ENCODE measurements at regions not wholly inside any gene's neighbourhood (a gene's known extent, or its start where the extent isn't known, plus 50 kb on each side); places are given as distances from the start of the nearest gene placed in this dataset.

DNA sequence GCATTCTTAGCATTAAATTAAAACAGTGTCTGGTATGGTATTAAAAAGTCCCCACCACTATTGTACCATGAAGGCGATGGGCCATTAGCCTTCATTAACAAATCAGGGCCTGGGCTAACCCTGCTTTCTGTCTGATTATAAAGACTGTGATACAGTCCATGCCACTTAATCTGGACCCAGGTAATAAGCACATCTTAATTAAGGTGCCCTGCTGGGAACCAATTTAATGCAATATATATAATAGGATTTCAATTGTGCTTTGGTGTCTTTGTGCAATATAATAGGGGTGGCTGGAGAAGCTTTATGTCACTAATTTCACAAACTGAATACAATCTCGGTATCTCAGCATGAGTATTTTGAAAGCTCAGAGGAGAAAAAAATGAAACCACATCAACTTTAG is 64.4 kb upstream of the CDH8 start:
- Mint-ChIP-seq H3K4me1 (no peaks in the 10 kb centered on the region), H3K9me3 (no peaks in the 10 kb centered on the region), H3K27me3 (no peaks in the 10 kb centered on the region), H3K4me3 (no peak overlapping the region), H3K27ac (no peak overlapping the region), H3K36me3 (ENCODE audit: low read depth) (no peaks in the 10 kb centered on the region)
- intact Hi-C loops (cut with micrococcal nuclease): no loop called here
- POLR2A ChIA-PET: no interaction called here
- DNase-seq: no peak
- CTCF ChIA-PET: no interaction called here
- no peak for ATAC-seq (ENCODE audit: low read depth)
- TF ChIP-seq, protein P1, sequence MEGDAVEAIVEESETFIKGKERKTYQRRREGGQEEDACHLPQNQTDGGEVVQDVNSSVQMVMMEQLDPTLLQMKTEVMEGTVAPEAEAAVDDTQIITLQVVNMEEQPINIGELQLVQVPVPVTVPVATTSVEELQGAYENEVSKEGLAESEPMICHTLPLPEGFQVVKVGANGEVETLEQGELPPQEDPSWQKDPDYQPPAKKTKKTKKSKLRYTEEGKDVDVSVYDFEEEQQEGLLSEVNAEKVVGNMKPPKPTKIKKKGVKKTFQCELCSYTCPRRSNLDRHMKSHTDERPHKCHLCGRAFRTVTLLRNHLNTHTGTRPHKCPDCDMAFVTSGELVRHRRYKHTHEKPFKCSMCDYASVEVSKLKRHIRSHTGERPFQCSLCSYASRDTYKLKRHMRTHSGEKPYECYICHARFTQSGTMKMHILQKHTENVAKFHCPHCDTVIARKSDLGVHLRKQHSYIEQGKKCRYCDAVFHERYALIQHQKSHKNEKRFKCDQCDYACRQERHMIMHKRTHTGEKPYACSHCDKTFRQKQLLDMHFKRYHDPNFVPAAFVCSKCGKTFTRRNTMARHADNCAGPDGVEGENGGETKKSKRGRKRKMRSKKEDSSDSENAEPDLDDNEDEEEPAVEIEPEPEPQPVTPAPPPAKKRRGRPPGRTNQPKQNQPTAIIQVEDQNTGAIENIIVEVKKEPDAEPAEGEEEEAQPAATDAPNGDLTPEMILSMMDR (IDR thresholded peaks at IDR 0.05): no peak

DNA sequence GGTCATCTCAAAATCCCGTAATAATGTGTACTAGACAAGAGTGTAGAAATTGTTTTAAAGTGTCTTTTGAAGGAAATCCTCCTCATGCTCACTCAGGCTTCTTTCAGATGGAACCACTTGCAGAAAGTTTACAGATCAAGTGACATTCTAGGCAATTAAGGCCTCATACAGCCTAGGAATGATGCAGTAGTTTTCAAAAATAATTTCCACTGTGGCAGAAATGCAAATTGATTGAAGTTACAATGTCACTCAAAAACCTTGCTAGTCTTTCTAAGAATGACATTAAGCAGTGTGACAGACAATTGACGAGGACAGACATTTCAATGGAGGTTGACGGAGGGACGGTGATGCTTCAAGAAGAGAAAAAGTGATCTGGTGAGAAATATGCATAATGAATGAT is 53.5 kb upstream of the CDH8 start:
- Mint-ChIP-seq H3K4me3 (no peak overlapping the region), H3K27me3 (no peaks in the 10 kb centered on the region), H3K27ac (no peak overlapping the region), H3K4me1 (no peaks in the 10 kb centered on the region), H3K36me3 (ENCODE audit: low read depth) (no peaks in the 10 kb centered on the region), H3K9me3 (no peaks in the 10 kb centered on the region)
- TF ChIP-seq, protein P1 (IDR thresholded peaks at IDR 0.05): no peak
- CTCF ChIA-PET: no interaction called here
- ATAC-seq (ENCODE audit: low read depth) (no peak), DNase-seq (no peak)
- intact Hi-C loops (cut with micrococcal nuclease): no loop called here
- POLR2A ChIA-PET: no interaction called here

DNA sequence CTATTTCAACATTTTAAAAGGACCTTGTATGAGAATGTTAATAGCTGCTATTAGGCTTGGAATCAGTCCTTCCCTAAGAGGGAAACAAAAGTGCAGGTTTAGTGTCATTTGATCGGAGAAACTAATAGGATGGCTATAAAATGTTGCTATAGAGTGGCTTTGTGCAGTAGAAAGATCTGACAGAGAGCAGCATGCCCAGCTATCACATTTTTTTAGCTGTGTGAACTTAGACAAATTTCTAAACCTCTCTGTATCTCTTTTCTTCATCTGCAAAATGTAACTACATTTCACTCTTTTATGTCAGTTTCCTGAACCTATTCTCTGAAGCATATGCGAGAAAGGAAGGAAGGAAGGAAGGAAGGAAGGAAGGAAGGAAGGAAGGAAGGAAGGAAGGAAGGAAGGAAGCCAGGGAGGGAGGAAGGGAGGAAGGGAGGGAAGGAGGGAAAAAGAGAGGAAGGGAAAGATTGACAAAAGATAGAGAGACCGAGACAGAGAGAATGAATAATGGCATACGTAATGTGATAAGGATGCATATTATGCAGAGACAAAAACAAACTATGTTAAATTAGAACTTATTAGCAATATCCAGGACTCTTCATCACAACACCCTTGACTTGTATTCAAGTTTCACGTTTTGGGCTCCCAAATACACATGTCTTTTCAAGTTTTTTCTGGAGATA is 52.6 kb upstream of the CDH8 start:
- intact Hi-C loops (cut with micrococcal nuclease): no loop called here
- TF ChIP-seq, protein P1 (IDR thresholded peaks at IDR 0.05): no peak
- no peak overlapping the region for H3K4me3 Mint-ChIP-seq

More for the DNA sequence above, 52.6 kb upstream of the CDH8 start:
- Mint-ChIP-seq H3K27ac (no peak overlapping the region), H3K36me3 (ENCODE audit: low read depth) (no peaks in the 10 kb centered on the region), H3K27me3 (no peaks in the 10 kb centered on the region), H3K9me3 (no peaks in the 10 kb centered on the region), H3K4me1 (no peaks in the 10 kb centered on the region)
- ChIA-PET POLR2A (no interaction called here), CTCF (no interaction called here)
- DNase-seq: no peak
- no peak for ATAC-seq (ENCODE audit: low read depth)

All from activated B cell treated with CpG ODN at 0.5 μM for 24 hours (primary cell).